Liver (tissue), 8 donors: ENCODE measurements at regions not wholly inside any gene's neighbourhood (a gene's known extent, or its start where the extent isn't known, plus 50 kb on each side); places are given as distances from the start of the nearest gene placed in this dataset.

Experiments used
- DNase-seq: peaks from one replicate; pipeline ENCODE4 v3.0.0-alpha.2; 2017; ENCODE audit warnings: low spot score
- H3K27ac ChIP-seq, 2 donors: one replicate each; pipeline ENCODE4 v1.7.0; 2013; ENCODE audit warnings: inconsistent platforms in 2 of 2, low read length in 2 of 2, control low read depth in 1 of 2, low read depth in 1 of 2, mild to moderate bottlenecking in 1 of 2
- H3K27me3 ChIP-seq, 4 donors: one replicate each; pipeline versions ENCODE4 v1.6.1 to v1.7.0; 2013; ENCODE audit warnings: low read length in 3 of 4, inconsistent platforms in 1 of 4, mild to moderate bottlenecking in 1 of 4, moderate library complexity in 1 of 4; ENCODE audit not compliant: control insufficient read depth in 4 of 4, insufficient read depth in 4 of 4
- H3K36me3 ChIP-seq, 4 donors: one replicate each; pipeline versions ENCODE4 v1.6.1 to v1.7.0; 2013; ENCODE audit warnings: low read length in 3 of 4, mild to moderate bottlenecking in 3 of 4, low read depth in 1 of 4, moderate library complexity in 1 of 4; ENCODE audit not compliant: control insufficient read depth in 4 of 4, insufficient read depth in 3 of 4
- H3K4me1 ChIP-seq, 4 donors: one replicate each; pipeline versions ENCODE4 v1.6.1 to v1.7.0; 2013; ENCODE audit warnings: low read length in 3 of 4, mild to moderate bottlenecking in 3 of 4, moderate library complexity in 1 of 4; ENCODE audit not compliant: control insufficient read depth in 4 of 4, insufficient read depth in 4 of 4
- H3K4me3 ChIP-seq, 3 donors: one replicate each; pipeline versions ENCODE4 v1.6.1 to v1.7.0; 2013; ENCODE audit warnings: low read length in 3 of 3, control low read depth in 1 of 3, low read depth in 1 of 3, mild to moderate bottlenecking in 1 of 3
- H3K9ac ChIP-seq, 2 donors: one replicate each; pipeline ENCODE4 v1.7.0; 2013; ENCODE audit warnings: low read length in 2 of 2, mild to moderate bottlenecking in 2 of 2, moderate library complexity in 2 of 2, control low read depth in 1 of 2, low read depth in 1 of 2
- H3K9me3 ChIP-seq, 4 donors: one replicate each; pipeline versions ENCODE4 v1.6.1 to v1.7.0; 2013; ENCODE audit warnings: low read length in 3 of 4; ENCODE audit not compliant: control insufficient read depth in 4 of 4
- CTCF ChIP-seq: fragments of 150-350 bp; IDR thresholded peaks from 2 replicates; pipeline ENCODE4 v1.5.1; 2017; ENCODE audit warnings: improper control_type of control experiment, low read depth, low read length; ENCODE audit not compliant: missing input control
- GABPA ChIP-seq, 2 donors: IDR thresholded peaks in 1 of 2; conservative IDR thresholded peaks in 1 of 2; 2 replicates each; pipeline ENCODE4 v1.6.1; 2016; ENCODE audit warnings: antibody characterized with exemption in 2 of 2, mild to moderate bottlenecking in 1 of 2, moderate library complexity in 1 of 2
- HNF4A ChIP-seq, 2 donors: conservative IDR thresholded peaks; 2 replicates each; pipeline ENCODE4 v1.6.1; 2016; ENCODE audit warnings: antibody characterized with exemption in 2 of 2, mild to moderate bottlenecking in 2 of 2
- HNF4G ChIP-seq: IDR thresholded peaks from 2 replicates; pipeline ENCODE4 v1.6.1; 2016; ENCODE audit warnings: antibody characterized with exemption
- JUND ChIP-seq, 2 donors: IDR thresholded peaks; 2 replicates each; pipeline ENCODE4 v1.6.1; 2016; ENCODE audit warnings: antibody characterized with exemption in 2 of 2
- MAX ChIP-seq: IDR thresholded peaks from 2 replicates; pipeline ENCODE4 v1.6.1; 2016; ENCODE audit warnings: antibody characterized with exemption
- NR2F2 ChIP-seq: IDR thresholded peaks from 2 replicates; pipeline ENCODE4 v1.6.1; 2016; ENCODE audit warnings: antibody characterized with exemption
- REST ChIP-seq: IDR thresholded peaks from 2 replicates; pipeline ENCODE4 v1.6.1; 2016; ENCODE audit warnings: antibody characterized with exemption, mild to moderate bottlenecking
- RXRA ChIP-seq, 2 donors: IDR thresholded peaks; 2 replicates each; pipeline ENCODE4 v1.6.1; 2017 to 2018; ENCODE audit warnings: antibody characterized with exemption in 2 of 2, mild to moderate bottlenecking in 1 of 2
- SP1 ChIP-seq: IDR thresholded peaks from 2 replicates; pipeline ENCODE4 v1.6.1; 2018; ENCODE audit warnings: antibody characterized with exemption, mild to moderate bottlenecking
- TAF1 ChIP-seq: conservative IDR thresholded peaks from 2 replicates; pipeline ENCODE4 v1.6.1; 2016; ENCODE audit warnings: antibody characterized with exemption, mild to moderate bottlenecking
- ZBTB33 ChIP-seq: IDR thresholded peaks from 2 replicates; pipeline ENCODE4 v1.6.1; 2016; ENCODE audit warnings: antibody characterized with exemption
- WGBS: extraction: QIAGEN DNeasy Blood & Tissue Kit; methylation state at CpG from one replicate; pipeline ENCODE4 v1.1.7; 2013; 5-methylcytosine and 5-hydroxymethylcytosine counted together
- donor health status: healthy.
- donor health status: healthy.
- donor health status: healthy.
- donor health status: healthy.
- donor health status: healthy.

GRCh38 chr7:105002-105401 is 87.4 kb upstream of the FAM20C start:
- Histone ChIP-seq H3K27ac (no peak overlapping the region), H3K4me1 (no peaks in the 10 kb centered on the region), H3K4me3 (no peak overlapping the region), H3K9me3 (no peaks in the 10 kb centered on the region), H3K36me3 (no peaks in the 10 kb centered on the region), H3K27me3 (no peaks in the 10 kb centered on the region), H3K9ac (no peak overlapping the region)
- WGBS, result 91% methylated on average over 8 of the region's 8 CpGs
- no peak for DNase-seq
- TF ChIP-seq HNF4G, result no peak
- no peak for TF ChIP-seq NR2F2

GRCh38 chr7:106356-106755 is 86.0 kb upstream of the FAM20C start:
- Histone ChIP-seq H3K4me1 (no peaks in the 10 kb centered on the region), H3K27me3 (no peaks in the 10 kb centered on the region), H3K27ac (no peak overlapping the region), H3K36me3 (no peaks in the 10 kb centered on the region), H3K9ac (no peak overlapping the region), H3K9me3 (peaks cover 0 to 1% (median 0%) of the 10 kb centered on the region in 4 donors), H3K4me3 (no peak overlapping the region)
- 69% methylated on average over 5 of the region's 5 CpGs for WGBS
- TF ChIP-seq CTCF (no peak), HNF4A (conservative IDR thresholded peaks at IDR 0.05) (no peak), TAF1 (no peak), REST (no peak), ZBTB33 (no peak), JUND (IDR thresholded peaks at IDR 0.05) (no peak), HNF4G (no peak), SP1 (no peak), RXRA (IDR thresholded peaks at IDR 0.05) (no peak), NR2F2 (no peak), GABPA (IDR thresholded peaks at IDR 0.05 in 1 of 2, conservative IDR thresholded peaks at IDR 0.05 in 1 of 2) (no peak), MAX (no peak)
- DNase-seq, result no peak
